GM21367 (cell line): ENCODE measurements at regions not wholly inside any gene's neighbourhood (a gene's known extent, or its start where the extent isn't known, plus 50 kb on each side); places are given as distances from the start of the nearest gene placed in this dataset.

Source experiments
- ATAC-seq: cut with Tn5 transposase; IDR thresholded peaks from one replicate; pipeline ENCODE4 v1.9.1; 2021; ENCODE audit not compliant: unreplicated experiment

GRCh38 chr5:88666761-88667495 is 216.1 kb downstream of the MEF2C start:
- peak; percentile 72 for ATAC-seq

GRCh38 chr5:88665750-88666215 is 217.2 kb downstream of the MEF2C start:
- ATAC-seq = no peak

GRCh38 chr5:88664645-88665044 is 218.3 kb downstream of the MEF2C start:
- ATAC-seq = no peak

GRCh38 chr5:88663793-88664216 is 219.2 kb downstream of the MEF2C start:
- no peak for ATAC-seq

GRCh38 chr5:88662846-88663245 is 220.1 kb downstream of the MEF2C start:
- ATAC-seq = no peak

GRCh38 chr5:88661806-88662207 is 221.2 kb downstream of the MEF2C start:
- ATAC-seq = no peak

- ATAC-seq = peak; percentile 60
Measured at GRCh38 chr5:88660947-88661805, 221.8 kb downstream of the MEF2C start.

- ATAC-seq = peak; percentile 24
Measured at GRCh38 chr5:88660264-88660946, 222.6 kb downstream of the MEF2C start.

GRCh38 chr5:88659529-88660263 is 223.3 kb downstream of the MEF2C start:
- peak; percentile 49 for ATAC-seq

GRCh38 chr5:88658886-88659285 is 224.1 kb downstream of the MEF2C start:
- no peak for ATAC-seq

- no peak for ATAC-seq
Measured at GRCh38 chr5:88657906-88658775, 224.8 kb downstream of the MEF2C start.

- ATAC-seq = no peak
Measured at GRCh38 chr5:88657136-88657535, 225.8 kb downstream of the MEF2C start.

- no peak for ATAC-seq
Measured at GRCh38 chr5:88656221-88656950, 226.6 kb downstream of the MEF2C start.

- no peak for ATAC-seq
Measured at GRCh38 chr5:88653471-88653870, 229.5 kb downstream of the MEF2C start.

- ATAC-seq = no peak
Measured at GRCh38 chr5:88647901-88648300, 235.1 kb downstream of the MEF2C start.

GRCh38 chr5:88646866-88647265 is 236.1 kb downstream of the MEF2C start:
- ATAC-seq = no peak

- ATAC-seq = no peak
Measured at GRCh38 chr5:88644676-88645075, 238.3 kb downstream of the MEF2C start.

GRCh38 chr5:88643315-88643714 is 239.7 kb downstream of the MEF2C start:
- no peak for ATAC-seq

- ATAC-seq = no peak
Measured at GRCh38 chr5:88634014-88634413, 249.0 kb downstream of the MEF2C start.
